H1 (cell line): ENCODE measurements at regions not wholly inside any gene's neighbourhood (a gene's known extent, or its start where the extent isn't known, plus 50 kb on each side); places are given as distances from the start of the nearest gene placed in this dataset.
"Not testable (repeated sequence)": the region's sequence is repeated elsewhere in the genome, so short reads cannot be mapped to it uniquely, and the experiment has no call there.

Source experiments
- CTCF ChIA-PET: fragments of 300-600 bp; sonication (Branson Sonifier 250); formaldehyde crosslinking; loops from one replicate; lab custom pipeline; 2021; ENCODE audit not compliant: partially characterized antibody; lab: Charles Lee
- POLR2A ChIA-PET: fragments of 300-600 bp; sonication (Branson Sonifier 250); formaldehyde crosslinking; loops from one replicate; lab custom pipeline; 2021; ENCODE audit warnings: inconsistent platforms; ENCODE audit not compliant: partially characterized antibody; lab: Charles Lee
- DNase-seq, 2 experiments: peaks; one replicate each; pipeline versions ENCODE4 v3.0.0 to v3.0.0-alpha.2; 2010 to 2022; ENCODE audit warnings: low spot score in 2 of 2, low read depth in 1 of 2, mixed read lengths in 1 of 2
- FAIRE-seq: peaks from 2 replicates; lab custom pipeline; 2011; peaks lifted over from hg19 to GRCh38; lab: Jason Lieb, UNC
- H2AFZ ChIP-seq: 2 replicates; pipeline ENCODE4 v1.8.1; 2012; ENCODE audit warnings: low read length, inconsistent platforms
- H2AK5ac ChIP-seq: 2 replicates; pipeline ENCODE4 v1.6.1; 2013; ENCODE audit warnings: low read depth, low read length
- H2BK120ac ChIP-seq: replicated peaks from 2 replicates; pipeline ENCODE3; 2013; ENCODE audit warnings: low read depth, low read length, inconsistent platforms
- H2BK12ac ChIP-seq: 2 replicates; pipeline ENCODE4 v1.6.1; 2013; ENCODE audit warnings: low read depth, low read length
- H2BK15ac ChIP-seq: 2 replicates; pipeline ENCODE4 v1.6.1; 2013; ENCODE audit warnings: low read length
- H2BK20ac ChIP-seq: 2 replicates; pipeline ENCODE4 v1.6.1; 2013; ENCODE audit warnings: low read length
- H2BK5ac ChIP-seq: 2 replicates; pipeline ENCODE4 v1.6.1; 2013; ENCODE audit warnings: low read depth, low read length
- H3K14ac ChIP-seq: 2 replicates; pipeline ENCODE4 v1.6.1; 2013; ENCODE audit warnings: inconsistent platforms; ENCODE audit not compliant: insufficient read length
- H3K18ac ChIP-seq: 2 replicates; pipeline ENCODE4 v1.6.1; 2013; ENCODE audit warnings: low read length; ENCODE audit errors: extremely low read depth
- H3K23ac ChIP-seq: 2 replicates; pipeline ENCODE4 v1.6.1; 2013; ENCODE audit warnings: inconsistent platforms; ENCODE audit not compliant: insufficient read length
- H3K23me2 ChIP-seq: 2 replicates; pipeline ENCODE4 v1.6.1; 2013; ENCODE audit warnings: low read depth, low read length
- H3K27ac ChIP-seq: 2 replicates; pipeline ENCODE4 v1.6.1; 2011; ENCODE audit warnings: low read depth, low read length, inconsistent platforms
- H3K27me3 ChIP-seq, 4 experiments: replicated peaks in 1 of 4; 1 replicate in 1 of 4; 2 replicates in 3 of 4; pipeline versions ENCODE4 v1.6.1 to v1.8.1; 2011 to 2013; ENCODE audit warnings: low read length in 3 of 4, mild to moderate bottlenecking in 3 of 4, inconsistent platforms in 2 of 4, mixed read lengths in 2 of 4, moderate library complexity in 1 of 4; ENCODE audit not compliant: control insufficient read depth in 3 of 4, insufficient read depth in 3 of 4; ENCODE audit errors: extremely low read depth in 1 of 4
- H3K36me3 ChIP-seq, 4 experiments: 2 replicates each; pipeline versions ENCODE4 v1.6.1 to v1.8.1; 2011 to 2013; ENCODE audit warnings: mild to moderate bottlenecking in 4 of 4, low read length in 3 of 4, moderate library complexity in 2 of 4, control low read depth in 1 of 4, inconsistent platforms in 1 of 4; ENCODE audit not compliant: insufficient read depth in 4 of 4, control insufficient read depth in 2 of 4
- H3K4ac ChIP-seq: replicated peaks from 2 replicates; pipeline ENCODE3; 2013; ENCODE audit warnings: low read length, low read depth, mixed read lengths, inconsistent platforms; ENCODE audit not compliant: insufficient read length
- H3K4me1 ChIP-seq, 4 experiments: replicated peaks in 1 of 4; 1 replicate in 1 of 4; 2 replicates in 3 of 4; pipeline versions ENCODE4 v1.6.1 to v1.8.1; 2011 to 2013; ENCODE audit warnings: low read length in 3 of 4, inconsistent platforms in 2 of 4, mixed read lengths in 1 of 4; ENCODE audit not compliant: insufficient read depth in 4 of 4, control insufficient read depth in 3 of 4
- H3K4me2 ChIP-seq, 2 experiments: 2 replicates each; pipeline versions ENCODE4 v1.6.1 to v1.8.1; 2011 to 2013; ENCODE audit warnings: low read depth in 2 of 2, low read length in 2 of 2, control low read depth in 1 of 2, inconsistent platforms in 1 of 2, mild to moderate bottlenecking in 1 of 2; ENCODE audit not compliant: insufficient read depth in 1 of 2
- H3K4me3 ChIP-seq, 4 experiments: fragments of 200-600, 300-600 bp in 1 of 4; sonication (generic), shearing (Covaris generic), sonication (Bioruptor Twin) in 1 of 4; 2 replicates each; pipeline versions ENCODE4 v1.5.1 to v1.8.1; 2011 to 2016; ENCODE audit warnings: low read length in 4 of 4, low read depth in 3 of 4, control low read depth in 2 of 4, inconsistent platforms in 2 of 4, mild to moderate bottlenecking in 2 of 4, mixed read lengths in 1 of 4, moderate library complexity in 1 of 4; ENCODE audit not compliant: insufficient read depth in 2 of 4; ENCODE audit errors: extremely low read depth in 1 of 4
- H3K56ac ChIP-seq: replicated peaks from 2 replicates; pipeline ENCODE3; 2013; ENCODE audit warnings: low read depth, mild to moderate bottlenecking, mixed read lengths, low read length, inconsistent platforms; ENCODE audit not compliant: insufficient read length
- H3K79me1 ChIP-seq: 2 replicates; pipeline ENCODE4 v1.6.1; 2013; ENCODE audit warnings: low read depth, low read length, control low read depth
- H3K79me2 ChIP-seq, 2 experiments: 2 replicates each; pipeline versions ENCODE4 v1.6.1 to v1.8.1; 2012 to 2013; ENCODE audit warnings: low read length in 2 of 2, mild to moderate bottlenecking in 2 of 2, inconsistent platforms in 1 of 2; ENCODE audit not compliant: insufficient read depth in 2 of 2, control insufficient read depth in 1 of 2
- H3K9ac ChIP-seq, 4 experiments: replicated peaks in 1 of 4; 1 replicate in 1 of 4; 2 replicates in 3 of 4; pipeline versions ENCODE4 v1.6.1 to v1.8.1; 2011 to 2013; ENCODE audit warnings: low read depth in 3 of 4, low read length in 3 of 4, control low read depth in 2 of 4, mild to moderate bottlenecking in 2 of 4, moderate library complexity in 2 of 4, inconsistent platforms in 1 of 4; ENCODE audit errors: extremely low read depth in 1 of 4
- H3K9me3 ChIP-seq, 2 experiments: 2 replicates each; pipeline versions ENCODE4 v1.6.1 to v1.8.1; 2012 to 2013; ENCODE audit warnings: mild to moderate bottlenecking in 2 of 2, moderate library complexity in 2 of 2, control low read depth in 1 of 2, inconsistent platforms in 1 of 2, low read depth in 1 of 2, low read length in 1 of 2, mixed read lengths in 1 of 2; ENCODE audit not compliant: insufficient read depth in 2 of 2
- H4K20me1 ChIP-seq, 2 experiments: replicated peaks in 1 of 2; 2 replicates each; pipeline versions ENCODE3 to v1.8.1; 2011 to 2013; ENCODE audit warnings: inconsistent platforms in 2 of 2, low read length in 2 of 2, mild to moderate bottlenecking in 1 of 2; ENCODE audit not compliant: insufficient read depth in 2 of 2, control insufficient read depth in 1 of 2
- H4K5ac ChIP-seq: 2 replicates; pipeline ENCODE4 v1.6.1; 2013; ENCODE audit warnings: low read length, low read depth, mixed read lengths, inconsistent platforms; ENCODE audit not compliant: insufficient read length
- H4K8ac ChIP-seq: 2 replicates; pipeline ENCODE4 v1.8.0; 2013; ENCODE audit warnings: mild to moderate bottlenecking, moderate library complexity, low read length, inconsistent platforms; ENCODE audit not compliant: insufficient read depth; ENCODE audit errors: extremely low read depth
- H4K91ac ChIP-seq: replicated peaks from 2 replicates; pipeline ENCODE3; 2013; ENCODE audit warnings: low read length, mixed read lengths, inconsistent platforms; ENCODE audit not compliant: insufficient read length
- WGBS, 2 experiments: shearing (Covaris generic) in 1 of 2; methylation state at CpG; one replicate each; pipeline versions ENCODE4 v1.1.6 to v1.1.7; 2013 to 2015; ENCODE audit warnings: low lambda C conversion rate in 2 of 2, mixed read lengths in 2 of 2, inconsistent platforms in 1 of 2, low coverage in 1 of 2, missing lambda C conversion rate in 1 of 2; ENCODE audit not compliant: insufficient replicate concordance in 2 of 2, insufficient coverage in 1 of 2, insufficient read length in 1 of 2; ENCODE audit errors: extremely low coverage in 1 of 2, missing lambda C conversion rate in 1 of 2; 5-methylcytosine and 5-hydroxymethylcytosine counted together

DNA sequence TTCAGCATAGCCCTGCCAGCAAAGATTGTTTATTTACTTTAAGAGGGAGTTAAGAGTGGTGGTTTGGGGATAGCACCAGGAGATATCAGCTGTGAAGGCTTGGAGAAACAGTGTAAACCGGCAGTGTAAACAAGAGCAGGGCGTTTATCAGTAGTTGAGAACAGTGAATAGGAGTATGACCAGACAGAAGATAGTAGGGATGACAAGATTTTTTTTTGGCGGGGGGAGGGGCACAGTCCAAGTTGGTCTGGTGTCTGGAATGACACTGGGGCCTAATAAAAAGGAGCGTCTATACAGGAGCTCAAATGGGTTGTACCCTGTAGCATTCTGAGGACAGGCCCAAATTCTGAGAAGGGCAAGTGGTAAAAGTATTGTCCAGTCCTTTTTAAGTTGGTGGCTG, 433.4 kb upstream of the NDST3 start:
- H3K14ac ChIP-seq, H3K4me2 ChIP-seq, H3K9ac ChIP-seq, H3K36me3 ChIP-seq, FAIRE-seq, H2AK5ac ChIP-seq, H4K91ac ChIP-seq, H3K23me2 ChIP-seq, H3K27me3 ChIP-seq, H3K56ac ChIP-seq, H3K4me3 ChIP-seq, H2BK120ac ChIP-seq, H3K27ac ChIP-seq, POLR2A ChIA-PET, H2AFZ ChIP-seq, DNase-seq, H4K8ac ChIP-seq, H4K5ac ChIP-seq, H4K20me1 ChIP-seq, H3K4ac ChIP-seq, H3K9me3 ChIP-seq, H3K79me1 ChIP-seq, H3K4me1 ChIP-seq, H3K79me2 ChIP-seq, H2BK15ac ChIP-seq, CTCF ChIA-PET, H2BK5ac ChIP-seq, H2BK12ac ChIP-seq, H2BK20ac ChIP-seq, H3K18ac ChIP-seq, H3K23ac ChIP-seq: not testable (repeated sequence)
- 89% methylated on average over 4 of the region's 4 CpGs; no CpG with 5 or more reads in 1 of the 2 experiments for WGBS, 2 experiments
